GM12891 (cell line): ENCODE measurements at regions not wholly inside any gene's neighbourhood (a gene's known extent, or its start where the extent isn't known, plus 50 kb on each side); places are given as distances from the start of the nearest gene placed in this dataset.
"Not testable (repeated sequence)": the region's sequence is repeated elsewhere in the genome, so short reads cannot be mapped to it uniquely, and the experiment has no call there.

Source experiments
- DNase-seq: peaks from one replicate; pipeline ENCODE4 v3.0.0; 2011; ENCODE audit warnings: low spot score; ENCODE audit not compliant: insufficient read length
- FAIRE-seq: peaks from 2 replicates; lab custom pipeline; 2011; peaks lifted over from hg19 to GRCh38; lab: Jason Lieb, UNC

DNA sequence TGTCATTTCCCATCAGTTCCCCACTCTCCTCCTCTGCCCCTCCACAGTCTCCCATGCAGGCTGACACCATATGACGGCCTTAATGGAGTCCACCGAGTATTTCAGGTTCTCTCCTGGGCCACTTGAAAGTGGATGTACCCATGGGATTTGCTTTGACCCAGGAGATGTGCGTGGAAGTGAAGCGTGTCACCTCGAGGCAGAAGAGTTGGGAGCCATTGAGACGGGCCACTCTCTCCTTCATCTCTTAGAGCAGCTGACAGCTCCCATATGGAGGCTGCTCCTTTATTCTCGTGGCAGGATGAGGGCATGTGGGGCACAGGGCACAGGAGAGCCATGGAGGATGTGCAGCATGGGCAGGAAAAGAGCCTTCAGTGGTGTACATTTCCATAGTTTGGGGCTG, 144.7 kb upstream of the CRYM start:
- not testable (repeated sequence) for DNase-seq, FAIRE-seq

DNA sequence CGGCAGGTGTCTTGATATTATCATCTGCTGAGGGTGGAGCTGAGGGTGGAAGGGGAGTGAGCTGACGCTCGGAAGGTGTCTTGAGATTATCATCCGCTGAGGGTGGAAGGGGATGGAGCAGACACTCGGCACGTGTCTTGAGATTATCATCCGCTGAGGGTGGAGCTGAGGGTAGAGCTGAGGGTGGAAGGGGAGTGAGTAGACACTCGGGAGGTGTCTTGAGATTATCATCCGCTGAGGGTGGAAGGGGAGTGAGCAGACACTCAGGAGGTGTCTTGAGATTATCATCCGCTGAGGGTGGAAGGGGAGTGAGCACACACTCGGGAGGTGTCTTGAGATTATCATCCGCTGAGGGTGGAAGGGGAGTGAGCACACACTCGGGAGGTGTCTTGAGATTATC, 126.6 kb upstream of the CRYM start:
- DNase-seq, FAIRE-seq: not testable (repeated sequence)

DNA sequence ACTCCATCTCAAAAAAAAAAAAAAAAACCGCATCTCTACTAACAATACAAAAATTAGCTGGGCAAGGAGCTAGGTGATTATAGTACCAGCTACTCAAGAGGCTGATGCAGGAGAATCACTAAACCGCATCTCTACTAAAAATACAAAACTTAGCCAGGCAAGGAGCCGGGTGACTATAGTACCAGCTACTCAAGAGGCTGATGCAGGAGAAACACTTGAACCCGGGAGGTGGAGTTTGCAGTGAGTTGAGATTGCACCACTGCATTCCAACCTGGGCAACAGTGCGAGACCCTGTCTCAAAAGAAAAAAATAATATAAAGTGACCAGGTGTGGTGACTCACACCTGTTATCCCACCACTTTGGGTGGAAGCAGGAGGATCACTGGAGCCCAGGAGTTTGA, 119.8 kb upstream of the CRYM start:
- FAIRE-seq, DNase-seq: not testable (repeated sequence)

DNA sequence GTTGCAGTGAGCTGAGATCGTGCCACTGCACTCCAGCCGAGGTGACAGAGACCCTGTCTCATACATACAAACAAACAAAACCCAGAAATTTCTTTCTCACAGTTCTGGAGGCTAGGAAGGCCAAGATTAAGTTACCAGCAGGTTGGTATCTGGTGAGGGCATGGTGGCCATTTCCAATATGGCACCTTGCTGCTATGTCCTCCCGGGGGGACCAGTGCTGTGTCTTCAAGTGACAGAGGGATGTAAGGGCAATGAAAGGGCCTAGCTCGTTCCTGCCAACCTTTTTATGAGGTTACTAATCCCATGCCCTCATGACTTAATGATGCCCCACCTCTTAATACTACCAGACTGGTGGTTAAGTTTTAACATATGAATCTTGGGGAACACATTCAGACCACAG, 118.5 kb upstream of the CRYM start:
- not testable (repeated sequence) for FAIRE-seq, DNase-seq

DNA sequence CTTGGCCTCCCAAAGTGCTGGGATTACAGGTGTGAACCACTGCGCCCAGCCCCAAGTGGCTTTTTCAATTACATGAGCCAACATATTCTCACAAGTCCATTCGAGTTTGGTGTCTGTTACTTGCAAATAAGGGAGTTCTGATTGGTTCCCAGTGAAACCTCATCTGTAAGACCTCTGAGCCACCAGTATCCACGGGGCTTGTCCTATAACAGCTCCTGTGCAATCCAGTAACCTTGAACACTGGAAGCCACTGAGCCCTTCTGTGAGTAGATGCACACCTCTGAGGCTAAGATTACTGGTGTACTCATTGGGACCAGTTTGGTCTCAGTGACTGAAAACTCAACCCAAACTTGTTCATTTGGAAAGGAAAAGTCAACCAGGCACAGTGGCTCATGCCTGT, 112.5 kb upstream of the CRYM start:
- not testable (repeated sequence) for DNase-seq, FAIRE-seq

DNA sequence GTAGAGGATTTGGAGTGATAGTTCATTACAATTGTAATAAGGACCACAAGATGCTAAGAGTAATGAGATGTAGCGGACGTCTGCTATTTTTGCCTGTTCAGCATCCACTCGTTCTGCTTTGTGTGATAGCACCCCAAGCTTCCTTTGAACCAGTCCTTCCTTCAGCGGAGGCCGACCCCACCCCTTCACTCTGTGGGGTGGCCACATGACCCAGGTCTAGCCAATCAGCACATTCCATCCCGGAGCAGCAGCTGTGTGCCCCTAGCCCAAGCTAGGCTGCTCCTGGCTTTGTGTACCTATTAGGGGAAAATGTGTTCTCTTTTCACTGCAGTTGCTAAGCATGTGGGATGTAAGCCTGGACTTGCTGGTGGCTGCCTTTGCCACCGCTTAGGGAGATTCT, 111.8 kb upstream of the CRYM start:
- not testable (repeated sequence) for FAIRE-seq, DNase-seq

DNA sequence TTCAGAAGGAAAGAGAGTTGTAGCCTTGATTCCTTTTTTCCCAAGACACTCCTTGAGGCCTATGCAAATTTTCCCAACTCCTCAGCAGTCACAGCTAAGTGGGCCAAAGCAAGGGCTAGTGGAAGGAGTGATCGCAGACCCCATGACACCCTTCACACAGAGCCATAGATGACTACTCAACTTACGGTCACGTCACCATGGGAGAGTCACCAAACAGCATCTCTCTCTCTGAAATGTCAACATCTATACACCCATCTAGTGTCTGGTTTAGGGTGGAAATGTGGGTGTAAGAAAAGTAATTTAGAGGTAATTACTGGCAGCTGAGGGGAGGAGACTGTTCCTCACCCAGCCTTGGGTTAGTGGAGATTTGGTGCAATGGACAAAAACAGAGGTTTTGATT, 109.7 kb upstream of the CRYM start:
- DNase-seq, FAIRE-seq: not testable (repeated sequence)

DNA sequence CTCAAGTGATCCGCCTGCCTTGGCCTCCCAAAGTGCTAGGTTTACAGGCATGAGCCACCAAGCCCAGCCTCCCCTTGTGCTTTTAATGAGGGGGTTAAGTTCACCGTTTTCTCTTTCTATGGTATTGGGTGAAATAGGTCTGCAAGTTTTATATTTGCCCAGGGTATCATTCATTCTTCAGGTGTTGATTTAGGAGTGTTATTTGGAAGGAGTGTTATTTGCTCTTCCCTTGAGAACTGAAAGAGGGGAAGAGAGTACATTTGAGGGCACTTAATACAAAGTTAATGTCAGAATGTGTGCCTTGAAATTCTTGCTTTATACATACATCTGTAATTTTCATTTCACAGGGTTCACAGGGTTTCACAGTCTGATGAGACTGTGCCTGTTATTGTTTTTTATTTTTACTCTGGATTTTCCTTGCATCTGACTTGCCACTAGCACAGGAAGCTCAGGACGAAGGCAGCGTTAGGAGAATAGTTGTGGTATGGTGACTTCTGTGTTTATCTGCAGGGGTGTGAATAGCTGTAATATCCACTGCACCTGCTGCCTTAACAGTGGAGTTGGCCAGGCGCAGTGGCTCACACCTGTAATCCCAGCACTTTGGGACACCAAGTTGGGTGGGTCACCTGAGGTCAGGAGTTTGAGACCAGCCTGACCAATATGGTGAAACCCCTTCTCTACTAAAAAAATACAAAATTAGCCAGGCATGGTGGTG, 108.3 kb upstream of the CRYM start:
- not testable (repeated sequence) for FAIRE-seq, DNase-seq

DNA sequence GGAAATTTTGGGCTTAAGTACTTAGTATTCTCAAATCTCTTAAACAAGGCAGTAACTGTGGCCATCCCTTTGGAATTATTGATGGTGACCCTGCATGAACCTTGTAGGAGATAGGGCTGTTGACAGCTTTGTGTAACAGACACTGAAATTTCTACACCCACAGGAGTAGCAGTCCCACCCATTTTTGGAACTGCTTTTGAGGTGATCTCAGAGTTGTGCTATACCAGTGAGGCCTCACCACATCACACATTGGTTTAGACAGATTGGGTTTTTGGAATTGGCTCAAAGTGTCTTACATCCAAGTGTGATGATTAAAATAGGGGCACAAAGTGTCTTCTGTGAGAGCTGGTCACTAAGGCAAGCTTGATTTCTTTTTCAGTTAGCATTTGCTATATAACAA, 105.6 kb upstream of the CRYM start:
- not testable (repeated sequence) for DNase-seq, FAIRE-seq

DNA sequence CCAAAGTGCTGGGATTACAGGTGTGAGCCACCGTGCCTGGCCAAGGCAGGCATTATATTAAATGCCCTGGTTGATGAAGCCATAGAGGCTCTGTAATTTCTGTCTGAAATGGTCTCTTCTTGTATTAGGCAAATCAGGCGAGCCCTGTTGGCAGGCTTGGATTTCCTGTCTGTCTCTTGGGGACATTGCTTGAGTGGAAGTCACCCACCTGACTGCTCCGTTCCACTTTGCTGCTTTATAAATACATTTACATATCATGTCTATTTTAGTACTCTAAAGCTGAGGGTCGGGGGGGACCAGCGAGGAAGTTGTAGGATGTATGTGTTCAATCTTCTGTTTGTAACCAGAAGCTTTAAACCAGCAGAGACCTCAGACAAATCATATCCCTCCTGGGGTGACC, 101.6 kb upstream of the CRYM start:
- not testable (repeated sequence) for FAIRE-seq, DNase-seq

DNA sequence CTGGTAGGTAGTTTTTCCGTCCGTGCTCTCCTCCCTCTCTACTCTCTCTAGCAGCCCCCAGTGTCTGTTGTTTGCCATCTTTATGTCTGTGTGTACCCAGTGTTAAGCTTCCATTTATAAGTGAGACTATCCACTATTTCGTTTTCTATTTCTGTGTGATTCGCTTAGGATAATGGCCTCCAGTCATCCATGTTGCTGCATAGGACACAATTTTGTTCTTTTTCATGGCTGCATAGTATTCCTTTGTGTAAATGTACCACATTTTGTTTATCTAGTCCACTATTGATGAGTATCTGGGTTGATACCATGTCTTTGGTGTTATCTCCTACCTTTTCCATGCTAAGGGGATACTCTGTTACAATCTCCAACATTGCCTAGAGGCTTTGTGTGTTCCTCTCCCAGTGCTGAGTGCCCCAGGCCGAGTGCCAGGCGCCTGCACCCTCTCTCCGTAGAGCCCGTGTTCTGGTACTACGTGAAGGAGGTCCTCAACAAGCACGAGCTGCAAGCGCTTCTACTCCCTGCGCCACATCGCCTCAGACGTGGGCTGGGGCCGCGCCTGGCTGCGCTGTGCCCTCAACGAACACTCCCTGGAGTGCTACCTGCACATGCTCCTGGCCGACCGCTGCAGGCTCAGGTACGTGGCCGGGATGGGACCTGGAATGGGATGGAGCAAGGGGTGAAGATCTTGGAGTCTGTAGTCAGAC, 98.3 kb upstream of the CRYM start:
- DNase-seq, FAIRE-seq: not testable (repeated sequence)

DNA sequence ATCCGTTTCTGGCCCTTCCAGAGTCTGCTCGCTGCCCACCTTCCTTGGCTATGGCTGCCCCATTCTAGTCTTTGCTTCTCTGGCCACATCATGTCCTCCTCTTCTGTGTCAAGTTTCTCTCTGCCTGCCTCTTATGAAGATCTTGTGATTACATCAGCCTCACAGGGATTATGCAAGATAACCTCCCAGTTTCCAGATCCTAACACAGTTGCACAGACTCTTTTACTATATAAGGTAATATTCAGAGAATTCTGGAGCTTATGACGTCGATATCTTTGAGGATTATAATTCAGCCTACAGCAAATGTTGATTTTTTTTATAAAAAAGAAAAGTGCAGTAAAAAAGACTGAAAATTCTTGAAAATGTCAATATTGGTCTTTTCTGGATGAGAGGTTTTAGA, 97.2 kb upstream of the CRYM start:
- FAIRE-seq, DNase-seq: not testable (repeated sequence)

DNA sequence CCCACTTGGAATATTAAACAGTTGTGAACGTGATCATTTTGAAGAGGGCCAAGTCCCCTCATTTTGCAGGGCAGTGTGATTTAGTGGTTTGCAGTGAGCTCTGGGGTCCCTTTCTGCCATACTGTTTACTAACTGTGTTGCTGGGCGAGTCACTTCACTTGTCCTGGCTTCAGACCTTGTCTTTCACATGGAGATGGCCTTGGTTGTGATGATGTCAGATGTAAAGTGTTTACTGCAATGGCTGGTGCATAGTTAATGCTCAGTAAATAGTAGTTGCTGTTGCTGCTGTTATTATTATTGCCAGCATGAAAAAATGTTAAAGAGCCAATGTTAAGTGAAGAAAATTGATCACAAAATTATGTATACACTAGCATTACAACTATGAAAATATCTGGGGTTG, 95.4 kb upstream of the CRYM start:
- not testable (repeated sequence) for DNase-seq, FAIRE-seq

DNA sequence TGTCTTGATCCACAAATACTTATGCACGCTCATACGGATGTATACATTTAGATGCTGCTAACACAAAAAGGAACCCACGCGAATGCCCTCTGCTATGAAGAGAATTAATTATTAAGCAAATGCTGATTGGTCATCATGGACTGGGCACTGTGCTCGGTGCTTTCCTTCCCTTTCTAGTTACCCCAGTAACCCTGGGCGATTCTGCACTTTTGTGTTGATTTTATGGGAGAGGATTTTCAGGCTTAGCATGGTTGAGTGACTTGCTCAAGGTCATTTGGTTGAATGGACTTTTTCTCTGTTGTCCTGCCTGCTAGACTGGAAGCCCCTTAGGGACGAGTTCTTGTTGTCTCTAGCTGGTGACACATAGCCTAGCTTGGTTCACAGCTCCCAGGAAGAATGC, 94.8 kb upstream of the CRYM start:
- not testable (repeated sequence) for FAIRE-seq, DNase-seq

DNA sequence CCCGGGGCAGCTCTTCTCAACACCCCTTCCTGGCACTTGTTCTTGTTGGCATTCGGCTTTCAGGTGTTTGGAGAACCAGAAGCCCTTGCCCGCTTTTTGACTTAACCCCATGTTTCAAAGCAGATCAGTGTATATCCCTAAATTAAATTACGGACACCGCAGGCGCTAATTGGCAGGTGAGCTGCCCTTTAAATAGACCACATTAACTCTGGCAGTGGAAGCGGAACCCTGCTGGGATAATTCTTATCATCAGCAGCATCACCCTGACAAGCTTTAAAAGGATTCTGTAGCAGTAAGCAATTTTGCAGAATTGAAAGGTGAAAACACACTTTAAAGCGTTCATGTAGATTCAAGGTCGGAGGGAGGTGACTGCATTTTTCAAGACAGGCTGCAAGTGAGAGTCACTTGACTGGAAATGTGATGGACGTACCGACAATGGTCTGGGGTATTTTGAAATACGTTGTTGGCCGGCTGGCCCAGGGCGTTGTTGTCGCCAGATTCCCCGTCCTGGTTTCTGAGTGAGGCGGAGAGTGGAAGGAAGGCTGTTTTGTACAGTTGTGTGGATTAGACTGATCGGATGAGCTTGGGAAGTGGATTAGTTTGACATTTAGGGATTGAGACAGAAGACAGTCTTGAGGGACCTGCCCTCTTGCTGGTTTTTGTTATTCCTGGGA, 94.2 kb upstream of the CRYM start:
- not testable (repeated sequence) for FAIRE-seq, DNase-seq

DNA sequence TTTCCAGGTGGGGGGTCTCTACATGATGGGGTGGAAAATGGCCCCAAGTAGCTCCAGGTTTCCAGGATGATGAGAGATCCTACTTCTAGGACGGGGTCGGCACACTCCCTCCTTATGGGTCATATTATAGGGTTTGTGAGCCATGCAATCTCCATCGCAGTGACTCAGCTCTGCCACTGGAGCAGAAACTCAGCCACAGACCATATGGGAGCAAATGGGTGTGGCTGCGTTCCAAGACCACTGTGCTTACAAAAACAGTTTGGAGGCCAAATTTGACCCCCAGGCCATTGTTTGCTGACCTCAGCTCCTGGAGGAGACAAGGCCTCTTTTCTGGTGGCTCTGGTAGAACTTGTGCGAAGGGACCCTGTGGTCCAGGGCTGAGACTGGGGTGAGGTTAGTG, 92.7 kb upstream of the CRYM start:
- FAIRE-seq, DNase-seq: not testable (repeated sequence)

DNA sequence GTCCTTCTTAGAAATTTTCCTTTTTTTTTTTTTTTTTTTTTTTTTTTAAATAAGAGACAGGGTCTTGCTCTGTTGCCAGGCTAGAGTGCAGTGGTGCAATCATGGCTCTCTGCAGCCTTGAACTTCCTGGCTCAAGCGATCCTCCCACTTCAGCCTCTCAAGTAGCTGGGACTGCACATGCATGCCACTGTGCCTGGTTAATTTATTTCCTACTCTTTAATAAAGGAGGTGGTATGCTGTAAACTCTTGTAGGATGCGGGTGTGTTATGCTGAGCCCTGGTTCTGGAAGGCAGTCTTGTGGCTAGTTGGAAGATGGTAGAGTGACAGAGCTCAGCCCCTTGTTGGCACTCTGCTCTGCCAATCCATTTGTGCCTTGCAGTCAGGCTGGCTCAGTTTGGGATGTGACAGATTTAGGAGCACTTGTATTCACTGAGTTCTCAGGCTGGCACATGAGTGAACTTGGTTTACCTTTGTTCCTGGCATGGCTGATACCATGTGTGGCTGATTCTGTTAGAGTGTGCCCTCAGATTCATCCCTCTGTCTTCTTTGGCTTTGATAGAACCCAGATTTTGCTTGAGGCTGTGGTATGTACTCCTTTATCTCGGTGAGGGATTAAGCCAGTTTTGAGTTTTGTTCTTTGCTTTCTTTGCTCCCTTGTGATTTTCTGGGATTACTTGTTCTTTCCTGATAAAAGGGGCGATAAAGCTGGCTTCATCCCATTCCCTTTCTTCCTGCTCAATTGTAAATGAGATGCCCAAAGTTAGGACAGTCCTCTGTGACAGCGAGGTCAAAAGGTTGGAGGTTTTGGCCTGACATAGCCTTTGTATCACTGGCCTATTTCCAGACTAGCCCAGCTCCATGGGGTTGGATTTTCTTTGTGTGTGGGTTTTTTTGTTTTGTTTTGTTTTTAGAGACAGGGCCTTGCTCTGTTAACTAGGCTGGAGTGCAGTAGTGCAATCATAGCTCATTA, 91.2 kb upstream of the CRYM start:
- FAIRE-seq, DNase-seq: not testable (repeated sequence)
